IgD-negative memory B cell (primary cell): ENCODE measurements at regions not wholly inside any gene's neighbourhood (a gene's known extent, or its start where the extent isn't known, plus 50 kb on each side); places are given as distances from the start of the nearest gene placed in this dataset.
A peak's percentile ranks its signal among the peaks of the same experiment; 100 is the strongest.

Experiments used
- H3K27ac Mint-ChIP-seq, 3 donors: one replicate each; pipeline ENCODE4 v1.8.0; 2020 to 2022; ENCODE audit warnings: mild to moderate bottlenecking in 3 of 3, mixed read lengths in 3 of 3, moderate library complexity in 1 of 3
- H3K27me3 Mint-ChIP-seq: one replicate; pipeline ENCODE4 v1.8.0; 2021; ENCODE audit warnings: mixed read lengths
- H3K36me3 Mint-ChIP-seq: one replicate; pipeline ENCODE4 v1.8.0; 2020; ENCODE audit warnings: mild to moderate bottlenecking, mixed read lengths
- H3K4me1 Mint-ChIP-seq, 3 donors: one replicate each; pipeline ENCODE4 v1.8.0; 2020 to 2022; ENCODE audit warnings: mixed read lengths in 3 of 3, mild to moderate bottlenecking in 1 of 3
- H3K4me3 Mint-ChIP-seq, 4 donors: one replicate each; pipeline ENCODE4 v1.8.0; 2020 to 2022; ENCODE audit warnings: mild to moderate bottlenecking in 4 of 4, mixed read lengths in 4 of 4, moderate library complexity in 3 of 4
- H3K9me3 Mint-ChIP-seq, 3 donors: one replicate each; pipeline ENCODE4 v1.8.0; 2020 to 2021; ENCODE audit warnings: mixed read lengths in 3 of 3, mild to moderate bottlenecking in 1 of 3

GRCh38 chr15:62287066-62287857, 122.2 kb upstream of the C2CD4B start:
- Mint-ChIP-seq H3K27ac (no peak overlapping the region), H3K36me3 (peaks cover 1% of the 10 kb centered on the region), H3K27me3 (peaks cover 4% of the 10 kb centered on the region)

DNA sequence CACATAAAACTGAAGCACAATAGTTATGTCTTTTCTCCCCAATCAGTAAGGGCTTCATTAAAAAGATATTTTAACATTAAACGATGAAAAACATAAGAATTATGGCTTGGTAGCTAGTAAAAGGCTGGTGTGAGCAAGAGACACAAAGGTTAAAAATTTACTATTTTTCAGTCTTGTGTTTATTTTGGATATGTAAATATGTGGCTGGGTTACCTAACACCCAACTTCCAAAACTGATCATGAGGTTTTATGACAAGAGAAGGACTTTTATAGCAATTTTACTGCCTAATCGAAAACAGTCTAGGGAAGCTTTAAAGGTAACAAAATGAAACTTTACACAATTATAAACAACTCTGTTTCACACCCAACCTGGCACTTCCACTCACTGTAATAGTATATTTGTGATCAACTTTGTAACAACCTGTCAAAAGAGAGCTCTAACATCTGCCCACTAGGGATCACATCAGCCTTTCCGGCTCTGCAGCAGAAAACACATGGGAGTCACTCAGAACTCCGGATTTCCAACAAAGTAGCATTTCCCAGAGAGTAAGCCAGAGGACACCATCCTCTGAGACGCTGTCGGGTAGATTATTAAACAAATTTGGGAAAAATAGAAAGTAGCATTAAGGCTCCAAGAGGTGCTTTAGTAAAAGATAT, 123.4 kb upstream of the C2CD4B start:
- peaks cover 4% of the 10 kb centered on the region for H3K27me3 Mint-ChIP-seq
- H3K36me3 Mint-ChIP-seq, result peaks cover 1% of the 10 kb centered on the region

More at GRCh38 chr15:62287066-62287857, 122.2 kb upstream of the C2CD4B start:
- Mint-ChIP-seq H3K9me3 (peaks cover 0 to 2% (median 0%) of the 10 kb centered on the region in 3 donors), H3K4me1 (peaks cover 0 to 2% (median 0%) of the 10 kb centered on the region in 3 donors), H3K4me3 (no peak overlapping the region)

DNA sequence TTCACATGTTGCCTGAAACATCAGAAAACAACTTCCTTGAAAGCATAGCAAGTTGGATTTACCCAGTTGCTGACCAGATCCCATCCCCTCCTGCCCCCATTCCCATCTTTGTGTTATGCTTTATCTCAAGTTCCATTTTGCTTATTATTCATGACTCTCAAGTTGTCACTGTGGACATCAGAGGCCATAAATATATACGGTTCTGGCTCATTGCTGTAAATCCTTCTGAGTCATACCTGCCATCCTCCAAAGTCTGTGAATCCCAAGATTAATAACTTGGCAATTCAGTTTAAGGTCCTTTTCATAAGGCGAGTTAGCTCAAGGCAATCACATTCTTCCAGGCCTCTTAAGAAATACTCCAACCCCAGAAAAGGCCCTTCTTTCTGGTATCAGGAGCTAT, 126.2 kb upstream of the C2CD4B start:
- peaks cover 0 to 4% (median 2%) of the 10 kb centered on the region in 3 donors for H3K9me3 Mint-ChIP-seq

More for the DNA sequence above, 123.4 kb upstream of the C2CD4B start:
- H3K4me1 Mint-ChIP-seq, result peaks cover 0 to 4% (median 0%) of the 10 kb centered on the region in 3 donors
- peaks cover 0 to 2% (median 0%) of the 10 kb centered on the region in 3 donors for H3K9me3 Mint-ChIP-seq
- no peak overlapping the region for H3K4me3 Mint-ChIP-seq
- no peak overlapping the region for H3K27ac Mint-ChIP-seq

GRCh38 chr15:62296756-62297507, 131.8 kb upstream of the C2CD4B start:
- Mint-ChIP-seq H3K4me3 (peak overlapping the region in 2 of 4 donors; percentile 43 to 67), H3K27me3 (no peaks in the 10 kb centered on the region), H3K4me1 (peaks cover 0 to 7% (median 0%) of the 10 kb centered on the region in 3 donors), H3K36me3 (no peaks in the 10 kb centered on the region), H3K27ac (no peak overlapping the region), H3K9me3 (peaks cover 0 to 4% (median 0%) of the 10 kb centered on the region in 3 donors)

More for the DNA sequence above, 126.2 kb upstream of the C2CD4B start:
- H3K27me3 Mint-ChIP-seq, result peaks cover 4% of the 10 kb centered on the region
- H3K27ac Mint-ChIP-seq, result no peak overlapping the region
- no peak overlapping the region for H3K4me3 Mint-ChIP-seq
- peaks cover 0 to 4% (median 0%) of the 10 kb centered on the region in 3 donors for H3K4me1 Mint-ChIP-seq
- no peaks in the 10 kb centered on the region for H3K36me3 Mint-ChIP-seq

DNA sequence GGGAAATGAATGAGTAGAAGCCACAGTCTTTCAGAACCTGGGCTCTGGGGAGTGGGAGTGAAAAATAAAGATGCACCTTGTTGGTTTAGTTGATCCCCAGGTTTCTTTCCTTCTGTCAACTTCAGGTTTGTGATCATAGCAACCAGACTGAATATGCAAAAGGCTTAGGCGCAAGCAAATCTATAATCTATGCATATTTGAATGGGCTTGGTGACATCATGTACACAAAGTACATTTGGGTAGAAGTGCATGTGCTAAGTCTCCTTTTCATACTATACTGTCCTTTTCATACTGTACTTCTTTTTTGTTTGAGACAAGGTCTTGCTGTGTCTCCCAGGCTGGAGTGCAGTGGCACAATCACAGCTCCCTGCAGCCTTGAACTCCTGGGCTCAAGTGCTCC, 132.4 kb upstream of the C2CD4B start:
- no peak overlapping the region for H3K27ac Mint-ChIP-seq
- peak overlapping the region in 1 of 4 donors; percentile 67 for H3K4me3 Mint-ChIP-seq
- peaks cover 0 to 7% (median 0%) of the 10 kb centered on the region in 3 donors for H3K4me1 Mint-ChIP-seq
- no peaks in the 10 kb centered on the region for H3K27me3 Mint-ChIP-seq
- no peaks in the 10 kb centered on the region for H3K36me3 Mint-ChIP-seq
- peaks cover 0 to 4% (median 0%) of the 10 kb centered on the region in 3 donors for H3K9me3 Mint-ChIP-seq

- peak overlapping the region in 2 of 4 donors; percentile 28 to 52 for H3K4me3 Mint-ChIP-seq
- peaks cover 0 to 4% (median 0%) of the 10 kb centered on the region in 3 donors for H3K9me3 Mint-ChIP-seq
- H3K27me3 Mint-ChIP-seq, result no peaks in the 10 kb centered on the region
- no peaks in the 10 kb centered on the region for H3K36me3 Mint-ChIP-seq
- H3K4me1 Mint-ChIP-seq, result peaks cover 0 to 7% (median 0%) of the 10 kb centered on the region in 3 donors
- H3K27ac Mint-ChIP-seq, result no peak overlapping the region
These were observed 132.8 kb upstream of the C2CD4B start for GRCh38 chr15:62297933-62298332.

DNA sequence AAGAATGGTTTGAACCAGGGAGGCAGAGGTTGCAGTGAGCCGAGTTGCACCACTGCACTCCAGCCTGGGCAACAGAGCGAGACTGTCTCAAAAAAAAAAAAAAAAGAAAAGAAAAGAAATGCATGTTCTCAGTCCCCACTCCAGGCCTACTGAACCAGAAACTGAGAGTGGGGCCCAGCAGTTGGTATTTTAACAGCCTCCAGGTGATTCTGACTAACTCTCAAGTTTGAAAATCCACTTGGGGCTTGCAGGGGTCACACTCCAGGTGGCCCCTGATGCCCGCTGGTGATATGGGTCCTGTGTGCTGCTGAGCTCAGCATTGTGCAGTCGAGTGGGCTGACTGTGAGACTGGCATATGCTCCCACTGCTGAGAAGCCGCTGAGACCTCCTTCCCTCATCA, 133.7 kb upstream of the C2CD4B start:
- Mint-ChIP-seq H3K4me3 (peak overlapping the region in 1 of 4 donors; percentile 80), H3K36me3 (no peaks in the 10 kb centered on the region), H3K27me3 (no peaks in the 10 kb centered on the region), H3K9me3 (peaks cover 0 to 4% (median 0%) of the 10 kb centered on the region in 3 donors), H3K27ac (no peak overlapping the region), H3K4me1 (peaks cover 0 to 3% (median 0%) of the 10 kb centered on the region in 3 donors)

DNA sequence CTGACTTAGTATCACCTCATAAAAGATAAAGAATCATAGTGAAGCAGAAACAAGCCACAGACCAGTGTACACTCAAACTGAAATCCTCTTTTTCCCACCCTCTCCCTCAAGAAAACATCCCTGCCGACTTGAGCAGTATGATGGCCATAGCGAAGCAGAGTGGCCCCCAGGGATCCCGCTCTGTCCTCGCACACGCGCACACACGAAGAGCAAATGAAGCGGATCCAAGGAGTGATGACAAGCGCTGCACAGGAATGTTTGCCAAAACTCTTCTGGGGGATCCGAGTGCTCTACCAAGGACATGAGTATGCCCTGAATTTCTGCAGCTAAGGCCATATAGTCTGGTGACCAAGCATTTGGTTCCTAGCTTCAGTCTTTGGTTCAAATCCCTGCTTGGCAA, 134.5 kb upstream of the C2CD4B start:
- Mint-ChIP-seq H3K4me1 (peaks cover 0 to 3% (median 0%) of the 10 kb centered on the region in 3 donors), H3K9me3 (peaks cover 0 to 2% (median 0%) of the 10 kb centered on the region in 3 donors), H3K27me3 (no peaks in the 10 kb centered on the region), H3K4me3 (no peak overlapping the region), H3K27ac (no peak overlapping the region), H3K36me3 (no peaks in the 10 kb centered on the region)

- Mint-ChIP-seq H3K27me3 (no peaks in the 10 kb centered on the region), H3K27ac (no peak overlapping the region), H3K4me3 (no peak overlapping the region), H3K36me3 (no peaks in the 10 kb centered on the region), H3K9me3 (no peaks in the 10 kb centered on the region), H3K4me1 (peaks cover 0 to 9% (median 0%) of the 10 kb centered on the region in 3 donors)
These were observed 137.0 kb upstream of the C2CD4B start for GRCh38 chr15:62301993-62302675.

DNA sequence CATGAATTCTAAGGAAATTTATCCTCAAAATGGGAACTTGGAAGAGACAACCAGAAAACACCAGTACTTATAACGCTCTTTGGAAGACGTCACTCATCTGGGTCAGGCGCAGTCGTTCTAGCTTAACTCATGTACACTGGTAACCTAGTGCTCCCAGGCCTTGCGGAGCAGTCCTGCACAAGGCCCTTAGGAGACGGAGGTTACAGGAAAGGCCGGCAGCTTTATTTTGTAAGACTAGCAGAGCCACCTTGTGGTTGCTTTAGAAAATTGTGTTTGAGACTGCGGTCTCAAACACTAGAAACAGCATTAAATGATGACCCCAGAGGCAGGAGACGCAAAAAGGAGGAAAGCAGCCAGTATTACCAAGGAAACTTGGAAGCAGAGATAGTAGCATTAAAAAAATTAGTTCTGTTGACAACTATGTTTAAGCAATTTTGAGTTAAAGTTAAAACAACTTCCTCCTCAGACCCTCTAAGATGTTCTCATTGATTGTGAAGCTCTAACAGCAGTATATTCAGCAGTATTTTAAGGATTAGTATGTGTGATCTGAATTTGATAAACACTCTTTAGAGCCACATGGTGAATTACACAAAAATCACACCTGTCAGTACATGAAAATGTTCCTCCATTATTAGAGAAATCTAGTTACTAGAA, 141.9 kb upstream of the C2CD4B start:
- Mint-ChIP-seq H3K9me3 (peaks cover 1 to 3% (median 1%) of the 10 kb centered on the region in 3 donors), H3K4me1 (peaks cover 0 to 7% (median 0%) of the 10 kb centered on the region in 3 donors), H3K36me3 (no peaks in the 10 kb centered on the region), H3K27me3 (peaks cover 12% of the 10 kb centered on the region), H3K4me3 (peak overlapping the region in 1 of 4 donors; percentile 82), H3K27ac (no peak overlapping the region)

DNA sequence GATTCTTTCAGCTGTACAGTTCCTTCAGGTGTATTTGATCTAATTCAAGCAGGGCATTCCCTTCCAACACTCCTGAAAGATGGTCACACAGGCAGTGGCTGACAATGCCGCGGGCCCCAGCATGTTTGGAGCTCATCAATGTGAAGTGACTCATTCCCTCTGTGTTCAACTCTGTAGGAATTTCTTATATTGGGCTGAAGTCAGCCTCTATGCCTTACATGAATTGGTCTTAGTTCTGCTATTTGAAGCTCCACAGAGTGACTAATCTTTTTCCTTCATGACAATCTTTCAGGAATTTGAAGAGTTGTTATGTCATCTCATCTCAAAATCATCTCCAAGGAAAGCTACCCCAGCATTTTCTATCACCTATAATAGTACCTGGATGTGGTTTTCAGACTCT, 142.5 kb upstream of the C2CD4B start:
- peaks cover 3 to 7% (median 3%) of the 10 kb centered on the region in 3 donors for H3K9me3 Mint-ChIP-seq
- H3K36me3 Mint-ChIP-seq, result no peaks in the 10 kb centered on the region
- peaks cover 15% of the 10 kb centered on the region for H3K27me3 Mint-ChIP-seq
- no peak overlapping the region for H3K27ac Mint-ChIP-seq
- peaks cover 0 to 7% (median 0%) of the 10 kb centered on the region in 3 donors for H3K4me1 Mint-ChIP-seq
- no peak overlapping the region for H3K4me3 Mint-ChIP-seq

GRCh38 chr15:62316413-62317060, 151.5 kb upstream of the C2CD4B start:
- no peak overlapping the region for H3K27ac Mint-ChIP-seq
- H3K27me3 Mint-ChIP-seq, result peaks cover 17% of the 10 kb centered on the region
- H3K36me3 Mint-ChIP-seq, result no peaks in the 10 kb centered on the region
- H3K4me3 Mint-ChIP-seq, result no peak overlapping the region
- H3K9me3 Mint-ChIP-seq, result peaks cover 1 to 8% (median 5%) of the 10 kb centered on the region in 3 donors
- no peaks in the 10 kb centered on the region for H3K4me1 Mint-ChIP-seq

GRCh38 chr15:62320259-62320658, 155.2 kb upstream of the C2CD4B start:
- no peaks in the 10 kb centered on the region for H3K9me3 Mint-ChIP-seq
- H3K4me1 Mint-ChIP-seq, result no peaks in the 10 kb centered on the region
- no peak overlapping the region for H3K4me3 Mint-ChIP-seq
- no peak overlapping the region for H3K27ac Mint-ChIP-seq
- peaks cover 9% of the 10 kb centered on the region for H3K27me3 Mint-ChIP-seq
- H3K36me3 Mint-ChIP-seq, result no peaks in the 10 kb centered on the region
